ENCODE measurements at regions not wholly inside any gene's neighbourhood (a gene's known extent, or its start where the extent isn't known, plus 50 kb on each side); places are given as distances from the start of the nearest gene placed in this dataset.

DNA sequence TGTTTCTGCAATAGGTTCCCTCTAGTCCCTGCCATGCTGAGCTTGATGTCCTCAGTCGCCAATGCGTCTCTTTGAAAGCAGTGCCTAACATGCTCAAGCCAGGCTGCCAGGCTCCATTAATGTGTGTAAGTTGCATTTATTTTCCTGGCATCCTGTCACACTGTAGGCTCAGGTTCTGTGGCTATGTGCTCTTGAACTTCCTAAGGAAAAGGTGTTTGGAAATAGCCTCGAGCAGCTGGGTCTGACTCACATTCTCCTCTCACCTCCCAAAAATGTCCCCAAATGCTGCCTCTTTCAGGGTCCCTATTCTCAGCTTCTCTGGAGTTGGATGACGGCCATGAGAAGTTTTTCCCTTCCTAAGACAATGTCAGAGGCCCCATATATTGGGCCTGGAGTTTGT is 58.0 kb upstream of the SLC14A2 start:
- TF ChIP-seq, protein P1, sequence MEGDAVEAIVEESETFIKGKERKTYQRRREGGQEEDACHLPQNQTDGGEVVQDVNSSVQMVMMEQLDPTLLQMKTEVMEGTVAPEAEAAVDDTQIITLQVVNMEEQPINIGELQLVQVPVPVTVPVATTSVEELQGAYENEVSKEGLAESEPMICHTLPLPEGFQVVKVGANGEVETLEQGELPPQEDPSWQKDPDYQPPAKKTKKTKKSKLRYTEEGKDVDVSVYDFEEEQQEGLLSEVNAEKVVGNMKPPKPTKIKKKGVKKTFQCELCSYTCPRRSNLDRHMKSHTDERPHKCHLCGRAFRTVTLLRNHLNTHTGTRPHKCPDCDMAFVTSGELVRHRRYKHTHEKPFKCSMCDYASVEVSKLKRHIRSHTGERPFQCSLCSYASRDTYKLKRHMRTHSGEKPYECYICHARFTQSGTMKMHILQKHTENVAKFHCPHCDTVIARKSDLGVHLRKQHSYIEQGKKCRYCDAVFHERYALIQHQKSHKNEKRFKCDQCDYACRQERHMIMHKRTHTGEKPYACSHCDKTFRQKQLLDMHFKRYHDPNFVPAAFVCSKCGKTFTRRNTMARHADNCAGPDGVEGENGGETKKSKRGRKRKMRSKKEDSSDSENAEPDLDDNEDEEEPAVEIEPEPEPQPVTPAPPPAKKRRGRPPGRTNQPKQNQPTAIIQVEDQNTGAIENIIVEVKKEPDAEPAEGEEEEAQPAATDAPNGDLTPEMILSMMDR (IDR thresholded peaks at IDR 0.05; ENCODE audit: insufficient read depth, low read depth, low read length): no peak
- no peak for TF ChIP-seq EZH2 (IDR thresholded peaks at IDR 0.05; ENCODE audit: insufficient read depth, low read length)

All from astrocyte (in vitro differentiated cells and primary cell).